ENCODE measurements at regions not wholly inside any gene's neighbourhood (a gene's known extent, or its start where the extent isn't known, plus 50 kb on each side); places are given as distances from the start of the nearest gene placed in this dataset.

DNA sequence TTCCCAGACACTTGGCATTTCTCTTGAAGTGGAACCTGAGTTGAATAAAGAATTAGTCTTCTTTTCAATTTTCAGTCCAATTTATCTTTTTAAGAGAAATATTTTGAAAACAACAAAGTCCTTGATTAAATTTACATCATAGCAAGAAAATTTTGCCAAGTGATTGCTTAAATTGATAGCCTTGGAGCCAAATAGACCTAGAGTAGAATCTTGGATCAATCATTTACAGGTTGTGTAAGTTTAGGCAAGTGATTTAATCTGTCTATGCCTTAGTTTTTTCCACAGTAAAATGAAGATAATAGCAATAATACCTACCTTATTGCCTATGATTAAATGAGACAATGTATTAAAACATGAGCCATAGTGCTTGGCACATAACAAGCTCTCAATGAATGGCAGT, 113.9 kb downstream of the LHX9 start:
- H3K4me3 ChIP-seq (ENCODE audit: low read depth, low read length) = no peak overlapping the region
- TF ChIP-seq, protein P1, sequence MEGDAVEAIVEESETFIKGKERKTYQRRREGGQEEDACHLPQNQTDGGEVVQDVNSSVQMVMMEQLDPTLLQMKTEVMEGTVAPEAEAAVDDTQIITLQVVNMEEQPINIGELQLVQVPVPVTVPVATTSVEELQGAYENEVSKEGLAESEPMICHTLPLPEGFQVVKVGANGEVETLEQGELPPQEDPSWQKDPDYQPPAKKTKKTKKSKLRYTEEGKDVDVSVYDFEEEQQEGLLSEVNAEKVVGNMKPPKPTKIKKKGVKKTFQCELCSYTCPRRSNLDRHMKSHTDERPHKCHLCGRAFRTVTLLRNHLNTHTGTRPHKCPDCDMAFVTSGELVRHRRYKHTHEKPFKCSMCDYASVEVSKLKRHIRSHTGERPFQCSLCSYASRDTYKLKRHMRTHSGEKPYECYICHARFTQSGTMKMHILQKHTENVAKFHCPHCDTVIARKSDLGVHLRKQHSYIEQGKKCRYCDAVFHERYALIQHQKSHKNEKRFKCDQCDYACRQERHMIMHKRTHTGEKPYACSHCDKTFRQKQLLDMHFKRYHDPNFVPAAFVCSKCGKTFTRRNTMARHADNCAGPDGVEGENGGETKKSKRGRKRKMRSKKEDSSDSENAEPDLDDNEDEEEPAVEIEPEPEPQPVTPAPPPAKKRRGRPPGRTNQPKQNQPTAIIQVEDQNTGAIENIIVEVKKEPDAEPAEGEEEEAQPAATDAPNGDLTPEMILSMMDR (IDR thresholded peaks at IDR 0.05; ENCODE audit: insufficient read depth, low read depth, low read length) = no peak
- DNase-seq (ENCODE audit: low read depth) = no peak

DNA sequence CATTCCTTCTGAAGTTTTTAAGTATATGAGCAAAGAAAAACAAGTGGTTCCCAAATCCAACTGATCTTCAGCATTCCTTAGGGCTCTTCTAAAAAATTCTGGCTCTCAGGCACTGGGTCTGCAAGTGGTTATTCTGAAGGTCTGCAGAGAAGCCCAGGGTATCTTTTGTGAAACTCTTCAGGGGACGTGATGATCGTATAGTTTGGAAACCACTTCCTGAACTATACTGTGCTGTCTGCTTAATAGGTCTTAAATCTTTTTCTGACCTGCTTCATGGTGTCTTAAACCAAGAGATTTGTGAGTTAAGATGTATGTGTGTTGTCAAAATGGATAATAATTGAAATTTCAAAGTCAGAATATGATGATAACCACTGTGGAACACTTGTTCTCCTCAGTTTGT, 115.5 kb downstream of the LHX9 start:
- TF ChIP-seq, protein P1 (IDR thresholded peaks at IDR 0.05; ENCODE audit: insufficient read depth, low read depth, low read length) = no peak
- DNase-seq (ENCODE audit: low read depth) = no peak
- H3K4me3 ChIP-seq (ENCODE audit: low read depth, low read length) = no peak overlapping the region

DNA sequence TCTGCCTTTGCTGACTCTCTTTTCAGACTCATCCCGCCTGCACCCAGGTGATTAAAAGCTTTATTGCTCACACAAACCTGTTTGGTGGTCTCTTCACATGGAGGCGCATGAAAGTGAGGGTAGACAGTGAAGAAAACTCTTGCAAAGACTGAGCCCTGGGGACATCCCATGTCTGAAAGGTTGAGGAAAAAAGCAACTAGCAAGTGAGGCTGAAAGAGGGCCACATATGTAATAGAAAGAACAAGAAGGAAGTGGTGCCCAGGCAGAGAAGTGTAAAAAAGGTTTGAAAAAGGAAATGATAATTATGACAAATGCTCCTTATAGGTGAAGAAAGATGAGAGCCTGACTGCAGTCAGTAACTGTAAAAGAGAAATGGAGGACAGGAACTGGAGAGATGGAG, 115.9 kb upstream of the NEK7 start:
- DNase-seq (ENCODE audit: low read depth) = no peak
- H3K4me3 ChIP-seq (ENCODE audit: low read depth, low read length) = no peak overlapping the region
- TF ChIP-seq, protein P1 (IDR thresholded peaks at IDR 0.05; ENCODE audit: insufficient read depth, low read depth, low read length) = no peak

DNA sequence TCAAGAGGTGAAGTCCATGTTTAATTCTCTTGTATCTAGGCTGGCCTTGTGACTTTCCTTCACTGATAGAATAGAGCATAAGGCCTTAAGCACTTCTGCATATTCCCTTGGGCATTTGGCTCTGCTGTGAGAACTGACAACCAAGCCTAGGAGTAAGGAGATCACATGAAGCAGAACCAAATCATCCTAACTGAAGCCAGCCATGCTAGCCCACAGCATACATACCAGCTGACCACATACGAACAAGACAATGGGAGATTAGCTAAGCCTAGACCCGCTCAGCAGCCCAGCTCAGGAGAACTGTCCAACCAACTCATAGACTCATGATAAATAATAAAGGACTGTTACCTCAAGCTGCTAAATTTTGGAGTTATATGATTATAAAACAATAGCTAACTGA, 114.6 kb upstream of the NEK7 start:
- no peak for DNase-seq (ENCODE audit: low read depth)
- no peak overlapping the region for H3K4me3 ChIP-seq (ENCODE audit: low read depth, low read length)
- TF ChIP-seq, protein P1 (IDR thresholded peaks at IDR 0.05; ENCODE audit: insufficient read depth, low read depth, low read length) = no peak

DNA sequence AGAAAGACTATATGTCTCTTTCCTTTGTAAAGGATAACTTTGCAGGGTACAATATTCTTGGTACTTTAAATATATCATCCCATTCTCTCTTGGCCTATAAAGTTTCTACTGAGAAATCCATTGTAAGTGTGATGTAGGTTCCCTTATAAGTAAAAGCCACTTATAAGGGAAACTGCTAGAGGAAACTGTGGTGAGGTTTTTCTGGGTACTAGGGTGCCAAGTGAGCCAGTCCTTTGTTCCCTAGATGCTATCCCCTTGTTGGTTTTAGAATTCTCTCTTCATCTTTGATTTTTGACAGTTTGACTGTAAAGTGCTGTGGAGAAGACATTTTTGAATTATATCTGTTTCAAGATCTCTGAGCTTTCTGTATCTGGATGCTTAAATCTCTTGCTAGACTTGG, 108.9 kb upstream of the NEK7 start:
- no peak overlapping the region for H3K4me3 ChIP-seq (ENCODE audit: low read depth, low read length)
- no peak for DNase-seq (ENCODE audit: low read depth)
- TF ChIP-seq, protein P1 (IDR thresholded peaks at IDR 0.05; ENCODE audit: insufficient read depth, low read depth, low read length) = no peak

DNA sequence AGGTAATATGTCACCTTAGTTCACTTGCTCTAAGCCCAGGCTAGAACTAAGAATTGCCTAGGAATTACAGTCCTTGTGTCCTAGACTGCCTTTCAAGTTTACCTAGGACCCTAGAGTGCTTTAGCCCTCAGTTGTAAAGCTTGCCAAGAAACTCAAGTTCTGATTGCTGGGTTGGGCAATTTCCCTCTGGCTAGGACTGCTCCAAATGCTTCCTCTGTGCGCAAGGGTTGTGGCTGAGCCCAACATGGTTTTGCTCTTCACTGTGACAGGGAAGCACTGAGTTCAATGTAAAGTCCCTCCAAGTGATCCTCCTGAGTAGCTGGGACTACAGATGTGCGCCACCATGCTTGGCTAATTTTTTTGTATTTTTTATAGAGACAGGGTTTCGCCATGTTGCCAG, 102.3 kb upstream of the NEK7 start:
- TF ChIP-seq, protein P1 (IDR thresholded peaks at IDR 0.05; ENCODE audit: insufficient read depth, low read depth, low read length) = no peak
- no peak for DNase-seq (ENCODE audit: low read depth)
- H3K4me3 ChIP-seq (ENCODE audit: low read depth, low read length) = no peak overlapping the region

DNA sequence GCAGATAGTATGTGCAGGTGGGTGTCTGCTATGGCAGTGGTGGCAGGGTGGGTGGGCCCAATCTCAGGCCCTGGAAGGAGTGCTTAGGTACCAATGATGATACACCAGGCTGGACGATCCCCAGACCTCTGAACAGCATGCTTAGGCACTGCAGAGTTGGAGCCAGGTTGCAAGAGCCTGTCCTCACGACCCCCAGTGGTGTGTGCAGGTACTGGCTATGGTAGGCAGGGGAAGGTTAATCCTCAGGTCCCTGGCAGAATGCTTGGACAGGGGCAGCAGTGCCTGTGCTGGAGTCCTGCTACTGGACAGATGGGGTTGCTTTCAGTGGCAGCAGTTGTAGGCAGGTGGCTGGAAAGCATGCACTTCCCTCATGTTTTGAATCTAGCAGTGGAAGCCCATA, 100.5 kb upstream of the NEK7 start:
- DNase-seq (ENCODE audit: low read depth) = no peak
- no peak overlapping the region for H3K4me3 ChIP-seq (ENCODE audit: low read depth, low read length)
- TF ChIP-seq, protein P1 (IDR thresholded peaks at IDR 0.05; ENCODE audit: insufficient read depth, low read depth, low read length) = peak; percentile 23
